ENCODE measurements at regions not wholly inside any gene's neighbourhood (a gene's known extent, or its start where the extent isn't known, plus 50 kb on each side); places are given as distances from the start of the nearest gene placed in this dataset.

GRCh38 chr18:70622622-70623419 is 334.0 kb downstream of the SOCS6 start:
- TF ChIP-seq CTCF (IDR thresholded peaks at IDR 0.05; ENCODE audit: borderline replicate concordance, extremely low read depth, low read length, poor library complexity, severe bottlenecking) (no peak), EZH2 (IDR thresholded peaks at IDR 0.05; ENCODE audit: borderline replicate concordance, low read depth, low read length, severe bottlenecking) (no peak)
